HEK293 (cell line): ENCODE measurements at regions not wholly inside any gene's neighbourhood (a gene's known extent, or its start where the extent isn't known, plus 50 kb on each side); places are given as distances from the start of the nearest gene placed in this dataset.

Source experiments
- CTCF ChIA-PET: fragments of 350-600 bp; formaldehyde crosslinking; extraction: SDS; loops from one replicate; lab custom pipeline; 2021; ENCODE audit warnings: antibody characterized with exemption; lab: Yijun Ruan, JAX
- POLR2A ChIA-PET: fragments of 300-600 bp; formaldehyde crosslinking; extraction: SDS; loops from one replicate; lab custom pipeline; 2020; ENCODE audit warnings: antibody characterized with exemption, inconsistent platforms; lab: Yijun Ruan, JAX
- H3K27ac ChIP-seq: fragments of 200-500 bp; sonication (Bioruptor generic); 2 replicates; pipeline ENCODE4 v1.5.1; 2014; ENCODE audit warnings: low read depth, low read length, control low read depth, inconsistent platforms; ENCODE audit errors: extremely low read depth
- H3K36me3 ChIP-seq, 2 experiments: fragments of 200-500 bp in 1 of 2; sonication (Bioruptor generic) in 1 of 2; 1 replicate in 1 of 2; 2 replicates in 1 of 2; pipeline ENCODE4 v1.5.1; 2014 to 2017; ENCODE audit warnings: inconsistent platforms in 2 of 2, low read length in 2 of 2; ENCODE audit not compliant: control insufficient read depth in 2 of 2, insufficient read depth in 1 of 2
- H3K4me1 ChIP-seq: fragments of 200-500 bp; sonication (Bioruptor generic); 2 replicates; pipeline ENCODE4 v1.5.1; 2014; ENCODE audit warnings: mild to moderate bottlenecking, low read length, inconsistent platforms; ENCODE audit not compliant: control insufficient read depth, insufficient read depth
- H3K4me3 ChIP-seq: 2 replicates; pipeline ENCODE4 v1.5.1; 2011; ENCODE audit warnings: low read depth, mild to moderate bottlenecking, control low read depth, low read length, moderate library complexity
- H3K9me3 ChIP-seq: fragments of 200-500 bp; sonication (Bioruptor generic); 2 replicates; pipeline ENCODE4 v1.5.1; 2014; ENCODE audit warnings: low read depth, low read length, inconsistent platforms; ENCODE audit not compliant: control insufficient read depth, insufficient read depth
- AEBP2 ChIP-seq: fragments of 450-650 bp; formaldehyde crosslinking; IDR thresholded peaks from 2 replicates; pipeline ENCODE4 v1.5.1; 2016; ENCODE audit warnings: missing biosample characterization, missing genetic modification characterization, borderline replicate concordance
- BCL11A ChIP-seq: fragments of 450-650 bp; formaldehyde crosslinking; IDR thresholded peaks from 2 replicates; pipeline ENCODE4 v1.5.1; 2016; ENCODE audit warnings: low read depth, missing biosample characterization, missing genetic modification characterization
- GLI4 ChIP-seq: fragments of 450-650 bp; formaldehyde crosslinking; IDR thresholded peaks from 2 replicates; pipeline ENCODE4 v1.5.1; 2016; ENCODE audit warnings: missing biosample characterization, missing genetic modification characterization
- KLF10 ChIP-seq: fragments of 450-650 bp; IDR thresholded peaks from 2 replicates; pipeline ENCODE4 v1.5.1; 2018; ENCODE audit warnings: missing biosample characterization, mild to moderate bottlenecking, missing genetic modification characterization
- PRDM1 ChIP-seq: fragments of 450-650 bp; formaldehyde crosslinking; IDR thresholded peaks from 2 replicates; pipeline ENCODE4; 2016; ENCODE audit warnings: missing biosample characterization, missing genetic modification characterization
- SCRT2 ChIP-seq: fragments of 450-650 bp; formaldehyde crosslinking; IDR thresholded peaks from 2 replicates; pipeline ENCODE4 v1.5.1; 2016; ENCODE audit warnings: missing biosample characterization, missing genetic modification characterization
- TSHZ1 ChIP-seq: fragments of 450-650 bp; formaldehyde crosslinking; IDR thresholded peaks from 2 replicates; pipeline ENCODE4 v1.5.1; 2016; ENCODE audit warnings: missing biosample characterization, missing genetic modification characterization, borderline replicate concordance
- ZBTB49 ChIP-seq: fragments of 450-650 bp; formaldehyde crosslinking; IDR thresholded peaks from 2 replicates; pipeline ENCODE4 v1.5.1; 2016; ENCODE audit warnings: missing biosample characterization, missing genetic modification characterization, low read depth
- ZBTB6 ChIP-seq: fragments of 450-650 bp; formaldehyde crosslinking; IDR thresholded peaks from 2 replicates; pipeline ENCODE4 v1.5.1; 2017; ENCODE audit warnings: missing biosample characterization, missing genetic modification characterization
- ZNF16 ChIP-seq: fragments of 450-650 bp; formaldehyde crosslinking; IDR thresholded peaks from 2 replicates; pipeline ENCODE4 v1.5.1; 2016; ENCODE audit warnings: low read depth, missing biosample characterization, missing genetic modification characterization
- ZNF239 ChIP-seq: fragments of 450-650 bp; formaldehyde crosslinking; IDR thresholded peaks from 2 replicates; pipeline ENCODE4 v1.5.1; 2016; ENCODE audit warnings: missing biosample characterization, missing genetic modification characterization
- ZNF292 ChIP-seq: fragments of 450-650 bp; formaldehyde crosslinking; IDR thresholded peaks from 2 replicates; pipeline ENCODE4 v1.5.1; 2016; ENCODE audit warnings: low read depth, missing biosample characterization, missing genetic modification characterization, borderline replicate concordance
- ZNF544 ChIP-seq: fragments of 450-650 bp; formaldehyde crosslinking; IDR thresholded peaks from 2 replicates; pipeline ENCODE4 v1.5.0; 2017; ENCODE audit warnings: missing biosample characterization, missing genetic modification characterization
- ZNF549 ChIP-seq: fragments of 450-650 bp; IDR thresholded peaks from 2 replicates; pipeline ENCODE4 v1.5.1; 2018; ENCODE audit warnings: missing biosample characterization, missing genetic modification characterization, mild to moderate bottlenecking, inconsistent platforms, moderate library complexity
- ZNF560 ChIP-seq: fragments of 450-650 bp; formaldehyde crosslinking; IDR thresholded peaks from 2 replicates; pipeline ENCODE4 v1.5.1; 2017; ENCODE audit warnings: missing biosample characterization, missing genetic modification characterization, borderline replicate concordance
- ZNF677 ChIP-seq: fragments of 450-650 bp; IDR thresholded peaks from 2 replicates; pipeline ENCODE4 v1.5.0; 2018; ENCODE audit warnings: missing biosample characterization, mild to moderate bottlenecking, missing genetic modification characterization, moderate library complexity
- ZNF76 ChIP-seq: fragments of 450-650 bp; formaldehyde crosslinking; IDR thresholded peaks from 2 replicates; pipeline ENCODE4; 2016; ENCODE audit warnings: low read depth, missing biosample characterization, missing genetic modification characterization, borderline replicate concordance
- ZNF777 ChIP-seq: fragments of 450-650 bp; formaldehyde crosslinking; IDR thresholded peaks from 2 replicates; pipeline ENCODE4 v1.5.1; 2017; ENCODE audit warnings: missing biosample characterization, missing genetic modification characterization, borderline replicate concordance
- ZNF792 ChIP-seq: fragments of 450-650 bp; formaldehyde crosslinking; IDR thresholded peaks from 2 replicates; pipeline ENCODE4 v1.5.1; 2016; ENCODE audit warnings: missing biosample characterization, missing genetic modification characterization
- ZSCAN5A ChIP-seq: fragments of 450-650 bp; formaldehyde crosslinking; IDR thresholded peaks from 2 replicates; pipeline ENCODE4 v1.5.1; 2016; ENCODE audit warnings: missing biosample characterization, missing genetic modification characterization
- TF ChIP-seq, protein P1 (sequence below): fragments of 450-650 bp; formaldehyde crosslinking; IDR thresholded peaks from 2 replicates; pipeline ENCODE4 v1.5.1; 2016; ENCODE audit warnings: missing biosample characterization, missing genetic modification characterization

- Histone ChIP-seq H3K27ac (no peak overlapping the region), H3K36me3 (no peaks in the 10 kb centered on the region), H3K4me1 (no peaks in the 10 kb centered on the region), H3K4me3 (no peak overlapping the region), H3K9me3 (no peaks in the 10 kb centered on the region)
- CTCF ChIA-PET, result interaction anchor here (0.6 kb wide), 1 partner anchor 435 kb away, joined by 3 read pairs; no protein-coding TSS in a partner anchor
- POLR2A ChIA-PET, result no interaction called here
- no peak for TF ChIP-seq ZNF16
- TF ChIP-seq ZBTB49 (tag by site-specific recombination), result no peak
- TF ChIP-seq TSHZ1 (tag by site-specific recombination), result no peak
- no peak for TF ChIP-seq ZNF792 (tag by site-specific recombination)
- no peak for TF ChIP-seq ZNF239 (tag by site-specific recombination)
- TF ChIP-seq ZBTB6 (tag by site-specific recombination), result no peak
- TF ChIP-seq ZNF76, result no peak
- TF ChIP-seq BCL11A (tag by site-specific recombination), result no peak
- no peak for TF ChIP-seq ZNF549 (tag by site-specific recombination)
- TF ChIP-seq PRDM1 (tag by site-specific recombination), result no peak
- no peak for TF ChIP-seq ZNF544 (tag by site-specific recombination)
- no peak for TF ChIP-seq KLF10 (tag by site-specific recombination)
Observed at GRCh38 chr5:117942861-117943519, 1045.4 kb downstream of the DTWD2 start.

DNA sequence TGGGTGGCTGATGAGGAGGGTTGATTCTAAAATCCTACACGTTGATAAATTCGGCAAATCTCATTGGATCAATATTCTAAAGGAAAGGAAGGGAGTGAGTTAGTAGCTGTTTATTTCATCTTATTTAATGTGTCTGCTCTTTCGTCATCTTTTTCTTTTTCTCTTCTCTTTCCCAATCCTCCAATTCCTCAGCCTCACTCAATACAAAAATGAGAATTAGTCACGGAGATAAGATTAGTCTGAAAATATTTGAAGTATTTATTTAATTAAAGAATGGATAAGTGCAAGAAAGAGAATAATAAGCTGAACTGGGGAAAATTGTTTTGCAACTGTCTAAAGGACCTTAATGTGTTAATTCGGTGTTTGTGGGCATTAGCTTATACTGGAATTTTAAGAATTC lies 1095.1 kb downstream of the DTWD2 start:
- Histone ChIP-seq H3K27ac (no peak overlapping the region), H3K4me1 (no peaks in the 10 kb centered on the region), H3K9me3 (no peaks in the 10 kb centered on the region), H3K4me3 (no peak overlapping the region), H3K36me3 (no peaks in the 10 kb centered on the region)
- POLR2A ChIA-PET, result no interaction called here
- CTCF ChIA-PET, result interaction anchor here (0.6 kb wide), 1 partner anchor 442 kb away, joined by 3 read pairs; no protein-coding TSS in a partner anchor
- TF ChIP-seq, protein P1, sequence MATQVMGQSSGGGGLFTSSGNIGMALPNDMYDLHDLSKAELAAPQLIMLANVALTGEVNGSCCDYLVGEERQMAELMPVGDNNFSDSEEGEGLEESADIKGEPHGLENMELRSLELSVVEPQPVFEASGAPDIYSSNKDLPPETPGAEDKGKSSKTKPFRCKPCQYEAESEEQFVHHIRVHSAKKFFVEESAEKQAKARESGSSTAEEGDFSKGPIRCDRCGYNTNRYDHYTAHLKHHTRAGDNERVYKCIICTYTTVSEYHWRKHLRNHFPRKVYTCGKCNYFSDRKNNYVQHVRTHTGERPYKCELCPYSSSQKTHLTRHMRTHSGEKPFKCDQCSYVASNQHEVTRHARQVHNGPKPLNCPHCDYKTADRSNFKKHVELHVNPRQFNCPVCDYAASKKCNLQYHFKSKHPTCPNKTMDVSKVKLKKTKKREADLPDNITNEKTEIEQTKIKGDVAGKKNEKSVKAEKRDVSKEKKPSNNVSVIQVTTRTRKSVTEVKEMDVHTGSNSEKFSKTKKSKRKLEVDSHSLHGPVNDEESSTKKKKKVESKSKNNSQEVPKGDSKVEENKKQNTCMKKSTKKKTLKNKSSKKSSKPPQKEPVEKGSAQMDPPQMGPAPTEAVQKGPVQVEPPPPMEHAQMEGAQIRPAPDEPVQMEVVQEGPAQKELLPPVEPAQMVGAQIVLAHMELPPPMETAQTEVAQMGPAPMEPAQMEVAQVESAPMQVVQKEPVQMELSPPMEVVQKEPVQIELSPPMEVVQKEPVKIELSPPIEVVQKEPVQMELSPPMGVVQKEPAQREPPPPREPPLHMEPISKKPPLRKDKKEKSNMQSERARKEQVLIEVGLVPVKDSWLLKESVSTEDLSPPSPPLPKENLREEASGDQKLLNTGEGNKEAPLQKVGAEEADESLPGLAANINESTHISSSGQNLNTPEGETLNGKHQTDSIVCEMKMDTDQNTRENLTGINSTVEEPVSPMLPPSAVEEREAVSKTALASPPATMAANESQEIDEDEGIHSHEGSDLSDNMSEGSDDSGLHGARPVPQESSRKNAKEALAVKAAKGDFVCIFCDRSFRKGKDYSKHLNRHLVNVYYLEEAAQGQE, result no peak
- TF ChIP-seq ZNF292 (tag by site-specific recombination), result no peak
- no peak for TF ChIP-seq AEBP2
- TF ChIP-seq ZNF677 (tag by site-specific recombination), result no peak
- no peak for TF ChIP-seq ZSCAN5A (tag by site-specific recombination)
- TF ChIP-seq SCRT2 (tag by site-specific recombination), result no peak
- TF ChIP-seq GLI4 (tag by site-specific recombination), result no peak
- no peak for TF ChIP-seq ZNF777
- no peak for TF ChIP-seq ZNF560 (tag by site-specific recombination)
